ENCODE measurements at regions not wholly inside any gene's neighbourhood (a gene's known extent, or its start where the extent isn't known, plus 50 kb on each side); places are given as distances from the start of the nearest gene placed in this dataset.

DNA sequence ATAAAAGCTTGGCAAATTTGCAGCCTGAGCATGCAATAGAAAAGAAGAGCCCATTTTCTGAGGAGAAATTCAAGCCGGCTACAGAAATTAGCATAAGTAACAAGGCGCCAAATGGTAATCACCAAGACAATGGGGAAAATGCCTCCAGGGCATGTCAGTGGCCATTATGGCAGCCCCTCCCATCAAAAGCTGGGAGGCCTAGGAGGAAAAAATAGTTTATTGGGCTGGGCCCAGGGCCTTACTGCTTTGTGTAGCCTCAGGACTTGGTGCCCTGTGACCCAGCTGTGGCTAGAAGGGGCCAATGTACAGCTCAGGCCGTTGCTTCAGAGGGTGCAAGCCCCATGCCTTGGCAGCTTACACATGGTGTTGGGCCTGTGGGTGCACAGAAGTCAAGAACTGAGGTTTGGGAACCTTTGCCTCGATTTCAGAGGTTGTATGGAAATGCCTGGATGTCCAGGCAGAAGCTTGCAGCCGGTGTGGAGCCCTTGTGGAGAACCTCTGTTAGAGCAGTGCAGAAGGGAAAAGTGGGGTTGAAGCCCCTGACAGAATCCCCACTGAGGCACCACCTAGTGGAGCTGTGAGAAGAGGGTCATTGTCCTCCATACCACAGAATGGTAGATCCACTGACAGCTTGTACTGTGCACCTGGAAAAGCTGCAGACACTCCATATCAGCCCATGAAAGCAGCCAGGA is 328.5 kb upstream of the MAP3K7 start:
- DNase-seq (ENCODE audit: low read depth), result no peak
- no peak overlapping the region for H3K4me3 ChIP-seq (ENCODE audit: low read length)
- TF ChIP-seq, protein P1, sequence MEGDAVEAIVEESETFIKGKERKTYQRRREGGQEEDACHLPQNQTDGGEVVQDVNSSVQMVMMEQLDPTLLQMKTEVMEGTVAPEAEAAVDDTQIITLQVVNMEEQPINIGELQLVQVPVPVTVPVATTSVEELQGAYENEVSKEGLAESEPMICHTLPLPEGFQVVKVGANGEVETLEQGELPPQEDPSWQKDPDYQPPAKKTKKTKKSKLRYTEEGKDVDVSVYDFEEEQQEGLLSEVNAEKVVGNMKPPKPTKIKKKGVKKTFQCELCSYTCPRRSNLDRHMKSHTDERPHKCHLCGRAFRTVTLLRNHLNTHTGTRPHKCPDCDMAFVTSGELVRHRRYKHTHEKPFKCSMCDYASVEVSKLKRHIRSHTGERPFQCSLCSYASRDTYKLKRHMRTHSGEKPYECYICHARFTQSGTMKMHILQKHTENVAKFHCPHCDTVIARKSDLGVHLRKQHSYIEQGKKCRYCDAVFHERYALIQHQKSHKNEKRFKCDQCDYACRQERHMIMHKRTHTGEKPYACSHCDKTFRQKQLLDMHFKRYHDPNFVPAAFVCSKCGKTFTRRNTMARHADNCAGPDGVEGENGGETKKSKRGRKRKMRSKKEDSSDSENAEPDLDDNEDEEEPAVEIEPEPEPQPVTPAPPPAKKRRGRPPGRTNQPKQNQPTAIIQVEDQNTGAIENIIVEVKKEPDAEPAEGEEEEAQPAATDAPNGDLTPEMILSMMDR (conservative IDR thresholded peaks at IDR 0.05; ENCODE audit: low read length), result no peak

DNA sequence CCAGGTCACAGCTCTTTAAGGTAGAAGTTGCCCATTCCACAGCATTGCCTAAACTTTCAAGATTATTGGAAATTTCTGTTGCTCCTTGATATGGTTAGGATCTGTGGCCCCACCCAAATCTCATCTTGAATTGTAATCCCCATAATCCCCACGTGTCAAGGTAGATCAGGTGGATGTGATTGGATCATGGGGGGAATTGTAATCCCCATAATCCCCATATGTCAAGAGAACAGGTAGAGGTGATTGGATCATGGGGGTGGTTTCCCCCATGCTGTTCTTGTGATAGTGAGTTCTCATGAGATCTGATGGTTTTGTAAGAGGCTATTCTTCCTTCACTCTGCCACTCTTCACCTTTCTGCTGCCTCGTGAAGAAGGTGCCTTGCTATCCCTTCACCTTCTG is 327.4 kb upstream of the MAP3K7 start:
- no peak for DNase-seq (ENCODE audit: low read depth)
- no peak overlapping the region for H3K4me3 ChIP-seq (ENCODE audit: low read length)
- TF ChIP-seq, protein P1 (conservative IDR thresholded peaks at IDR 0.05; ENCODE audit: low read length), result no peak

DNA sequence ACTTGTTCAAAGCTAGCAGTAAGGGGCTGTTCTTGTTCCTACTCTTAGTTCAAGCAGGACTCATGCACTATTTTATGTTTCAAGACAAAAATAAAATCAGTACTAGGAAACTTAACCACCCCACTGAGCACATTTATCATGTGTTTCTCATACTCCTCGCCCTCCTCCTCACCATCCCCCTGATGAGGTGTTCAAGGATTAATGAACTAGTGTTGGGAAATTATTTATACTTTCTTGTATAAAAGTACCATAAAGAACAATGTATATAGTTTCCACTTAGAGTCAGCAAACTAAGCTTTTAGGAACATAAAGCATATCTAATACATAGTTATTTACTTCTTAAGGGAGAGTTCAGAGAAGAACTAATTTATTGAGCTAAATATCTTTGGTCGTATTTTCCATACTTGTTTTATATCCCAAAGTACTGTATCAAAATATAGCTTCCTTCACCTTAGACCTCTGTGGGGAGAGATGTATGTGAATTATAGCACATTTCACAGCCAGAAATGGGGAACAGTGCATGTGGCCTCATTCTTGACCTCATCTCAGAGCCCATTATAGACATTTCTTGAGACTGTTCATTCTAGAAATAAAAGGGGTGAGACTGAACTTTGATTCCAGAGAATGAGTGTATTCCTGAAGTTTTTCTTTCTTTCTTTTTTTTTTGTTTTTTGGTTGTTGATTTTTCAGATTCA is 326.5 kb upstream of the MAP3K7 start:
- TF ChIP-seq, protein P1 (conservative IDR thresholded peaks at IDR 0.05; ENCODE audit: low read length), result no peak
- no peak for DNase-seq (ENCODE audit: low read depth)
- no peak overlapping the region for H3K4me3 ChIP-seq (ENCODE audit: low read length)

DNA sequence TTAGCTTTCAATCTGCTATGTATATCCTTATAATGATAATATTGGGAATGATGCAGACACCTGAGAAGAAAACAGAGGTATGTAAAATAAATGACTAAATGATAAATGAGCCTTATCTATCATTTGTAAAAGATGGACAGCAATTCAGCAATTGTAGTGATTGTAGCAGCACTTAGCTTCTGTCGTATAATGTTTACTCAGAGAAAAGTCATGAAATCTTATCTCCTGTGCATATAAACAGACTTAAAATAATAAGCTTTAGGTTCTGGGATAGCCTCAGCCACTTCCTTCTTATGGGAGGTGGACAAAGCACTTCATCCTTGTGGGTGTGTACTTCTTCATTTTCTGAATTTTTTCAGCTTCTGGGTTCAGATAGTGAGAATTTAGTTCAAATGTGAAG is 324.8 kb upstream of the MAP3K7 start:
- no peak for DNase-seq (ENCODE audit: low read depth)
- no peak overlapping the region for H3K4me3 ChIP-seq (ENCODE audit: low read length)
- TF ChIP-seq, protein P1 (conservative IDR thresholded peaks at IDR 0.05; ENCODE audit: low read length), result no peak

DNA sequence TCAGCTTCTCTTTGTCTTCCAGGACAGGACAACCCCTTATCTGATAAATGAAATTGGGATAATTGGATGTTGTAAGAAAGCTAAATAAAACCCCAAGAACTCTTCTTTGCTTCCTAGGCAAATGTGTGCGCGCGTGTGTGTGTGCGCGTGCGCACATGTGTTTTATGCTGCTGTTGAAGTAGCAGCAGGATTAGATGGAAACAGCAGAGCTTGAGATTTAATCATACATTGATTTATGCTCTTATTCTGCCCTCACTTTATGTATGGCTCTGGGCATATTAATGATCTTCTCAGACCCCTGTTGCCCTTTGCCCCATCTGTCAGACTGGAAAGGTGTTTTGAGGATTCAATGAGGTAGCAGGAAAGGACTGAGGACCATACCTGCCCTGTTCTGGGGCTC is 324.0 kb upstream of the MAP3K7 start:
- TF ChIP-seq, protein P1 (conservative IDR thresholded peaks at IDR 0.05; ENCODE audit: low read length), result no peak
- DNase-seq (ENCODE audit: low read depth), result no peak
- H3K4me3 ChIP-seq (ENCODE audit: low read length), result no peak overlapping the region

DNA sequence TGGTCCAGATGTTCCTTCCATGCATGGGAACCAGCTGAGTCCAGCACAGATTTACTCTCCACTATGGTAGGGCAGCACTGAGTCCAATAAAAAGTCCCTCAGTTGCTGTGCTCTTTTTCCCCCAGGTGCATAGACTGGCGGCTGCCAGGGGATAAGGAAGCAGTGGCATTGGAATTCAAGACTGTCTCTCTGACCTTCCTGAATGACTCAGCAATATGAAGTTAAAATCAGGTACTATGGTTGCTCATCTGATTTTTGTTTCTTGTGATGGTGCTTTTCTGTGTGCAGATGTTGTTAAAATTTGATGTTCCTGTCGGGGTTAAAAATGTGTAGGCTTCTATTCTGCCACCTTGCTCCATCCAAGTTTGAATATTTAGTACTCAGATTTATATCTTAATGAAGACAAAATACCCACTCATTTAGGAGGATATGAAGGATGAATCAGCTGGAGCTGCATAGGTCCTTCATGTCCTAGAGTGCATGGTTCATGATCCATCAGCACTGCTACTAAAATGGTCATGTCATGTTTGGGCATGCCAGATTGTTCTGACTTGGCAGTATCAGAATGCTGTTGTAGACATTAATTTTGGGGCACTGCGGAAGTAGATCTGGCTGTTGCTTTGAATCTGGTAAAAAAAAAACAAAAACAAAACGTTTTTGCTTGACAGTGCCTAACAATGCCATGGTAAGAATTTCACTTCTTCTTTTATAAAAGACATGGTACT is 321.2 kb upstream of the MAP3K7 start:
- DNase-seq (ENCODE audit: low read depth), result no peak
- TF ChIP-seq, protein P1 (conservative IDR thresholded peaks at IDR 0.05; ENCODE audit: low read length), result no peak
- H3K4me3 ChIP-seq (ENCODE audit: low read length), result no peak overlapping the region
